HG03520 (cell line): ENCODE measurements at regions not wholly inside any gene's neighbourhood (a gene's known extent, or its start where the extent isn't known, plus 50 kb on each side); places are given as distances from the start of the nearest gene placed in this dataset.
"Not testable (repeated sequence)": the region's sequence is repeated elsewhere in the genome, so short reads cannot be mapped to it uniquely, and the experiment has no call there.

Source experiments
- ATAC-seq: cut with Tn5 transposase; IDR thresholded peaks from one replicate; pipeline ENCODE4 v1.9.1; 2021; ENCODE audit warnings: mild to moderate bottlenecking, moderate library complexity; ENCODE audit not compliant: unreplicated experiment

- no peak for ATAC-seq
Observed at GRCh38 chr13:30816736-30817135, 81.4 kb downstream of the ALOX5AP start.

- no peak for ATAC-seq
Observed at GRCh38 chr13:30818323-30818960, 83.1 kb downstream of the ALOX5AP start.

- no peak for ATAC-seq
Observed at GRCh38 chr13:30819136-30819888, 84.0 kb downstream of the ALOX5AP start.

GRCh38 chr13:30821421-30821820 is 84.7 kb upstream of the MEDAG start:
- ATAC-seq = no peak

GRCh38 chr13:30824651-30825050 is 81.4 kb upstream of the MEDAG start:
- no peak for ATAC-seq

- ATAC-seq = no peak
Observed at GRCh38 chr13:30826911-30827577, 79.0 kb upstream of the MEDAG start.

GRCh38 chr13:30827578-30827925 is 78.5 kb upstream of the MEDAG start:
- ATAC-seq = no peak

GRCh38 chr13:30829145-30829832 is 76.8 kb upstream of the MEDAG start:
- ATAC-seq = no peak

GRCh38 chr13:30829833-30830637 is 76.0 kb upstream of the MEDAG start:
- no peak for ATAC-seq

- no peak for ATAC-seq
Observed at GRCh38 chr13:30830638-30830965, 75.5 kb upstream of the MEDAG start.

- ATAC-seq = no peak
Observed at GRCh38 chr13:30831515-30831914, 74.6 kb upstream of the MEDAG start.

- no peak for ATAC-seq
Observed at GRCh38 chr13:30832377-30832776, 73.7 kb upstream of the MEDAG start.

- ATAC-seq = no peak
Observed at GRCh38 chr13:30832845-30833332, 73.2 kb upstream of the MEDAG start.

- ATAC-seq = no peak
Observed at GRCh38 chr13:30835442-30835841, 70.6 kb upstream of the MEDAG start.

- no peak for ATAC-seq
Observed at GRCh38 chr13:30837227-30838159, 68.6 kb upstream of the MEDAG start.

GRCh38 chr13:30839636-30840035 is 66.4 kb upstream of the MEDAG start:
- not testable (repeated sequence) for ATAC-seq

GRCh38 chr13:30840515-30840914 is 65.6 kb upstream of the MEDAG start:
- no peak for ATAC-seq

- no peak for ATAC-seq
Observed at GRCh38 chr13:30841154-30841553, 64.9 kb upstream of the MEDAG start.

- no peak for ATAC-seq
Observed at GRCh38 chr13:30843548-30843947, 62.5 kb upstream of the MEDAG start.
